ENCODE measurements at regions not wholly inside any gene's neighbourhood (a gene's known extent, or its start where the extent isn't known, plus 50 kb on each side); places are given as distances from the start of the nearest gene placed in this dataset.

DNA sequence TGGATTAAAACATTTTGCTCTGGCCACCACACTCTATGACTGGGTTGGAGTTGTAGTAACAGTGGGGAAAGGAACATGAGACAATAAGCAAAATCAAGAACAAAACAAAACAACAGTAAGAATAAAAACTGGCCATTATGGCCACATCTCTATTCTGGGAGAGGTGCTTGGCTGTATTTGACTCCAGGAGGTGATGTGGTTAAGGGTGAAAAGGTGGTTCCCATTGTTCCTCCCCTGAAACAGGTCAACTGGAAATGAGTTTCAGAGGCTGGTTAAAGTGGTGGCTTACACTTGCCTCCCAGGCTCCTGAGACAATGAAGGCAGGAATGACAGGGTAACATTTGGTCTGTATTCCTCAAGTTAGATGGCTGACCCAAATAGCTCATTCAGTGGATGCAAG, 67.3 kb upstream of the FANCL start:
- TF ChIP-seq CTCF (IDR thresholded peaks at IDR 0.05) (no peak), POLR2A (IDR thresholded peaks at IDR 0.05) (no peak)
